ENCODE measurements at regions not wholly inside any gene's neighbourhood (a gene's known extent, or its start where the extent isn't known, plus 50 kb on each side); places are given as distances from the start of the nearest gene placed in this dataset.

- H3K4me1 ChIP-seq = no peaks in the 10 kb centered on the region
- DNase-seq = no peak
- H3K9me3 ChIP-seq = no peaks in the 10 kb centered on the region
- 42 to 44% methylated on average over 9 of the region's 9 CpGs for WGBS, 2 donors
- H3K27ac ChIP-seq = no peak overlapping the region
- TF ChIP-seq POLR2A (IDR thresholded peaks at IDR 0.05) (no peak), CTCF (IDR thresholded peaks at IDR 0.05) (no peak)
- intact Hi-C loops (cut with DNase I) = no loop called here
- H3K4me3 ChIP-seq = no peak overlapping the region
- H3K36me3 ChIP-seq = no peaks in the 10 kb centered on the region
- H3K27me3 ChIP-seq = peaks cover 0 to 50% (median 0%) of the 10 kb centered on the region in 4 donors
These were observed 85.7 kb upstream of the PRR20G start for GRCh38 chr3:127373441-127374085.

DNA sequence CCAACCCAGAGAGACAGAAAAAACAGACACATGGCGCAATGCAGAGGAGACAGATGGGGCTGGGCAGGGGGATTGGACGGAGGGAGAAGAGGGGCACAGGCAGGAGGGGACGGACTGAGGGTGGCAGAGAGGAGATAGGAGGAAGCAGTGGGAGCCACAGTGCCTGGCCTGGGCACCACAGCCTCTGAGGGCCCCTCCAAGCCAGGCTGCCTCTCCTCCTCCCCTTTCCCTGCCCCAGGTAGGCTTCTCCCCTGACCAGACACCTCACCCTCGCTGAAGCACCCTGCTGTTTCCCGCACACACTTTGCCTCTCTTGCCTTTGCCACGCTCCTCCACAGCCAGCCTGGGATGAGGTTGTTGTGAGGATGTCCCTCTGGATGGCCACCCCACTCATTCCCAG is 84.0 kb upstream of the PRR20G start:
- no peak overlapping the region for H3K27ac ChIP-seq
- TF ChIP-seq POLR2A (IDR thresholded peaks at IDR 0.05) = no peak
- TF ChIP-seq CTCF (IDR thresholded peaks at IDR 0.05) = no peak
- H3K27me3 ChIP-seq = peaks cover 0 to 59% (median 0%) of the 10 kb centered on the region in 4 donors
- H3K4me3 ChIP-seq = no peak overlapping the region
- H3K4me1 ChIP-seq = no peaks in the 10 kb centered on the region
- 61 to 71% methylated on average over 6 of the region's 6 CpGs for WGBS, 2 donors
- no peaks in the 10 kb centered on the region for H3K36me3 ChIP-seq
- intact Hi-C loops (cut with DNase I) = no loop called here
- H3K9me3 ChIP-seq = no peaks in the 10 kb centered on the region
- DNase-seq = no peak

DNA sequence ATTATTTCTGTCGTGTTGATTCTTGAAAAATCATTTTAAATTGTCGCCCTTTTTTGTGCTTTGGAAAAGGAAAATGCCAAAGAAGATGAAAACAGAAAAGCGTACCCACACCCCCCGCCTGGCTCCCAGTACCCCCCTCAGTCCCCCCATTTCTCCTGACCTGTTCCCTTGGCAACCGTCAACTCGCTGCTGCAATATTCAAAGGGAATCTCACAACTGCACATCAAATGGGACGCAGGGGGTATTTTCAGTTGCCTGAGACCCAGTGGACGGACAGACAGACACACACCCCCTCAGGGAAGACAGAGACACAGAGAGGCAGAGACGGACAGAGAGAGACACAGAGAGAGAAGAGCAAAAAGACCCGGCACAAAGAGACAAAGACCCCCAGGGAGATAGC is 83.5 kb upstream of the PRR20G start:
- Histone ChIP-seq H3K9me3 (no peaks in the 10 kb centered on the region), H3K36me3 (no peaks in the 10 kb centered on the region), H3K27me3 (peaks cover 0 to 63% (median 0%) of the 10 kb centered on the region in 4 donors), H3K4me3 (no peak overlapping the region), H3K4me1 (no peaks in the 10 kb centered on the region), H3K27ac (no peak overlapping the region)
- DNase-seq = no peak
- intact Hi-C loops (cut with DNase I) = no loop called here
- 57 to 69% methylated on average over 10 of the region's 10 CpGs for WGBS, 2 donors
- TF ChIP-seq CTCF (IDR thresholded peaks at IDR 0.05) = no peak
- TF ChIP-seq POLR2A (IDR thresholded peaks at IDR 0.05) = no peak

GRCh38 chr3:127370906-127371305 is 83.1 kb upstream of the PRR20G start:
- no peak for DNase-seq
- no peaks in the 10 kb centered on the region for H3K36me3 ChIP-seq
- H3K27me3 ChIP-seq = peaks cover 0 to 66% (median 0%) of the 10 kb centered on the region in 4 donors
- H3K27ac ChIP-seq = no peak overlapping the region
- intact Hi-C loops (cut with DNase I) = no loop called here
- WGBS, 2 donors = 38 to 57% methylated on average over 2 to 5 of the region's 9 CpGs
- H3K9me3 ChIP-seq = no peaks in the 10 kb centered on the region
- TF ChIP-seq POLR2A (IDR thresholded peaks at IDR 0.05) = no peak
- TF ChIP-seq CTCF (IDR thresholded peaks at IDR 0.05) = no peak
- no peak overlapping the region for H3K4me3 ChIP-seq
- H3K4me1 ChIP-seq = no peaks in the 10 kb centered on the region

DNA sequence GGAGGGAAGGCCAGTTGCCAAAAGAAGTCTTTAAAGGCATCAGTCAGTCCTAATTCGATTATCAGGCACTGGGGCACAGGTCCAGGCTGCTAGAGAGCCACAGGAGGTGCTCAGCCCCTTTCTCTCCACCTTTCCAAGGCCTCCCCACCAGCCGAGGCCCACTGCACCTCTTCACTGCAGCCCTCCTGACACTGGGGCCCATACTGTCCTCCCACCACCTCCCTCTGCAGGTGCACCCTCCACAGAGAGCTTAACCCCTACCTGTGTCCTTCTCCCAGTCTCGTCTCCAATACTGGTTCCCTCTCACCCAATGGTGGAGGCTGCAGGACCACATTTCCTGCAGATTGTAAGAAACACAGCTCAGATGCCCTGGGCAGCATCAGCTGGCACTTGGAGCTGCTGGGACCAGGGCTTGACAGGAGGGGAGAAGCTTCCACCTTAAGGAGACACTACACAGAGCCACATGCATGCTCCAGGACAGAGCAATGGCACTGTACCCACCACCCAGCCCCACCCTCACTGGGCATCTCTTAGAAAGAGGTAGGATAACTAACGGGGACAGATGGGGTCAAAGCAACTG is 81.6 kb upstream of the PRR20G start:
- no peak overlapping the region for H3K27ac ChIP-seq
- no peaks in the 10 kb centered on the region for H3K9me3 ChIP-seq
- no peak for DNase-seq
- TF ChIP-seq POLR2A (IDR thresholded peaks at IDR 0.05) (no peak), CTCF (IDR thresholded peaks at IDR 0.05) (no peak)
- intact Hi-C loops (cut with DNase I) = no loop called here
- H3K36me3 ChIP-seq = no peaks in the 10 kb centered on the region
- 47 to 50% methylated on average over 3 to 4 of the region's 4 CpGs for WGBS, 2 donors
- no peaks in the 10 kb centered on the region for H3K4me1 ChIP-seq
- H3K27me3 ChIP-seq = peaks cover 0 to 64% (median 0%) of the 10 kb centered on the region in 4 donors
- H3K4me3 ChIP-seq = no peak overlapping the region

Data from esophagus squamous epithelium (tissue), 5 donors.